Fibroblast of pulmonary artery (primary cell): ENCODE measurements at regions not wholly inside any gene's neighbourhood (a gene's known extent, or its start where the extent isn't known, plus 50 kb on each side); places are given as distances from the start of the nearest gene placed in this dataset.
A peak's percentile ranks its signal among the peaks of the same experiment; 100 is the strongest.

Experiments used
- DNase-seq: peaks from one replicate; pipeline ENCODE4 v3.0.0-alpha.2; 2010; ENCODE audit warnings: low read depth
- H3K4me3 ChIP-seq: replicated peaks from 2 replicates; pipeline ENCODE4 v1.5.1; 2011; ENCODE audit warnings: low read depth, mild to moderate bottlenecking, control low read depth, low read length, moderate library complexity
- CTCF ChIP-seq: IDR thresholded peaks from 2 replicates; pipeline ENCODE4 v1.5.1; 2011; ENCODE audit warnings: mild to moderate bottlenecking, control low read depth, low read length, inconsistent platforms; ENCODE audit errors: missing control alignments

- TF ChIP-seq CTCF, result no peak
- DNase-seq, result no peak
Observed at GRCh38 chr16:27725236-27726000, 175.5 kb downstream of the KATNIP start.

GRCh38 chr16:27726621-27727261 lies 176.8 kb downstream of the KATNIP start:
- peak; percentile 78 for DNase-seq
- TF ChIP-seq CTCF, result no peak

More at GRCh38 chr16:27725236-27726000, 175.5 kb downstream of the KATNIP start:
- no peak overlapping the region for H3K4me3 ChIP-seq

GRCh38 chr16:27727941-27728340 lies 178.0 kb downstream of the KATNIP start:
- H3K4me3 ChIP-seq, result no peak overlapping the region
- no peak for DNase-seq
- no peak for TF ChIP-seq CTCF

More at GRCh38 chr16:27726621-27727261, 176.8 kb downstream of the KATNIP start:
- no peak overlapping the region for H3K4me3 ChIP-seq

GRCh38 chr16:27728691-27729090 lies 178.7 kb downstream of the KATNIP start:
- TF ChIP-seq CTCF, result no peak
- no peak for DNase-seq
- H3K4me3 ChIP-seq, result no peak overlapping the region

GRCh38 chr16:27729516-27730304 lies 179.8 kb downstream of the KATNIP start:
- no peak for TF ChIP-seq CTCF
- H3K4me3 ChIP-seq, result no peak overlapping the region
- peak; percentile 42 for DNase-seq

GRCh38 chr16:27730661-27731210 lies 180.8 kb downstream of the KATNIP start:
- no peak for DNase-seq
- TF ChIP-seq CTCF, result no peak
- H3K4me3 ChIP-seq, result no peak overlapping the region
